ENCODE measurements at regions not wholly inside any gene's neighbourhood (a gene's known extent, or its start where the extent isn't known, plus 50 kb on each side); places are given as distances from the start of the nearest gene placed in this dataset.
"Not testable (repeated sequence)": the region's sequence is repeated elsewhere in the genome, so short reads cannot be mapped to it uniquely, and the experiment has no call there.

GRCh38 chr3:82378392-82378791, 616.9 kb upstream of the GBE1 start:
- no peak for DNase-seq (ENCODE audit: low read depth)
- H3K4me3 ChIP-seq (ENCODE audit: low read length): no peak overlapping the region
- TF ChIP-seq, protein P1, sequence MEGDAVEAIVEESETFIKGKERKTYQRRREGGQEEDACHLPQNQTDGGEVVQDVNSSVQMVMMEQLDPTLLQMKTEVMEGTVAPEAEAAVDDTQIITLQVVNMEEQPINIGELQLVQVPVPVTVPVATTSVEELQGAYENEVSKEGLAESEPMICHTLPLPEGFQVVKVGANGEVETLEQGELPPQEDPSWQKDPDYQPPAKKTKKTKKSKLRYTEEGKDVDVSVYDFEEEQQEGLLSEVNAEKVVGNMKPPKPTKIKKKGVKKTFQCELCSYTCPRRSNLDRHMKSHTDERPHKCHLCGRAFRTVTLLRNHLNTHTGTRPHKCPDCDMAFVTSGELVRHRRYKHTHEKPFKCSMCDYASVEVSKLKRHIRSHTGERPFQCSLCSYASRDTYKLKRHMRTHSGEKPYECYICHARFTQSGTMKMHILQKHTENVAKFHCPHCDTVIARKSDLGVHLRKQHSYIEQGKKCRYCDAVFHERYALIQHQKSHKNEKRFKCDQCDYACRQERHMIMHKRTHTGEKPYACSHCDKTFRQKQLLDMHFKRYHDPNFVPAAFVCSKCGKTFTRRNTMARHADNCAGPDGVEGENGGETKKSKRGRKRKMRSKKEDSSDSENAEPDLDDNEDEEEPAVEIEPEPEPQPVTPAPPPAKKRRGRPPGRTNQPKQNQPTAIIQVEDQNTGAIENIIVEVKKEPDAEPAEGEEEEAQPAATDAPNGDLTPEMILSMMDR (IDR thresholded peaks at IDR 0.05; ENCODE audit: insufficient read depth, low read depth, low read length, missing control alignments): no peak

GRCh38 chr3:82376883-82377282, 615.4 kb upstream of the GBE1 start:
- no peak for DNase-seq (ENCODE audit: low read depth)
- no peak overlapping the region for H3K4me3 ChIP-seq (ENCODE audit: low read length)
- TF ChIP-seq, protein P1 (IDR thresholded peaks at IDR 0.05; ENCODE audit: insufficient read depth, low read depth, low read length, missing control alignments): no peak

DNA sequence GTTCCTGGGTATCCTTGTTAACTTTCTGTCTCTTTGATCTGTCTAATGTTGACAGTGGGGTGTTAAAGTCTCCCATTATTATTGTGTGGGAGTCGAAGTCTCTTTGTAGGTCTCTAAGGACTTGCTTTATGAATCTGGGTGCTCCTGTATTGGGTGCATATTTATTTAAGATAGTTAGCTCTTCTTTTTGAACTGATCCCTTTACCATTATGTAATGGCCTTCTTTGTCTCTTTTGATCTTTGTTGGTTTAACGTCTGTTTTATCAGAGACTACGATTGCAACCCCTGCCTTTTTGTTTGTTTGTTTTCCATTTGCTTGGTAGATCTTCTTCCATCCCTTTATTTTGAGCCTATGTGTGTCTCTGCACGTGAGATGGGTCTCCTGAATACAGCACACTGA, 612.4 kb upstream of the GBE1 start:
- not testable (repeated sequence) for DNase-seq (ENCODE audit: low read depth); H3K4me3 ChIP-seq (ENCODE audit: low read length)

DNA sequence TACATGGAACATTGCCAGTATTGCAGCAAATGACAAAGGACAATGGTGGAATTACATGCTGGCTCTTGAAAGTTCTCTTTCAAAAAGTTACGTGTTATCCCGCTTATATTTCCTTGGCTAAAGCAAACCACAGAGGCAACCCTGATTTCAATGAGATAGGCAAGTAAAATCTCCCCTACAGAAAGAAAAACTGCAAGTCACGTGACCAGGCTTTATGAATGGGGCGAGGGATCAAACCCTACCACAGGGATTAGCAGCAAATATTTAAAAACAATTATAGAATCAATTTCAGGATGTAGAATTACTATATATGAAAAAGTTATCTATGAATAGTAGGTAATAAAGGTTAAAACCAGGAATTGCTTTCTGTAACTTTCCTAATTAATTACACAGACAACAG, 603.4 kb upstream of the GBE1 start:
- H3K4me3 ChIP-seq (ENCODE audit: low read length): no peak overlapping the region
- DNase-seq (ENCODE audit: low read depth): no peak
- TF ChIP-seq, protein P1 (IDR thresholded peaks at IDR 0.05; ENCODE audit: insufficient read depth, low read depth, low read length, missing control alignments): no peak

GRCh38 chr3:82363131-82363530, 601.7 kb upstream of the GBE1 start:
- no peak for DNase-seq (ENCODE audit: low read depth)
- TF ChIP-seq, protein P1 (IDR thresholded peaks at IDR 0.05; ENCODE audit: insufficient read depth, low read depth, low read length, missing control alignments): no peak
- H3K4me3 ChIP-seq (ENCODE audit: low read length): no peak overlapping the region

GRCh38 chr3:82355228-82355627, 593.8 kb upstream of the GBE1 start:
- no peak overlapping the region for H3K4me3 ChIP-seq (ENCODE audit: low read length)
- TF ChIP-seq, protein P1 (IDR thresholded peaks at IDR 0.05; ENCODE audit: insufficient read depth, low read depth, low read length, missing control alignments): no peak
- DNase-seq (ENCODE audit: low read depth): no peak

DNA sequence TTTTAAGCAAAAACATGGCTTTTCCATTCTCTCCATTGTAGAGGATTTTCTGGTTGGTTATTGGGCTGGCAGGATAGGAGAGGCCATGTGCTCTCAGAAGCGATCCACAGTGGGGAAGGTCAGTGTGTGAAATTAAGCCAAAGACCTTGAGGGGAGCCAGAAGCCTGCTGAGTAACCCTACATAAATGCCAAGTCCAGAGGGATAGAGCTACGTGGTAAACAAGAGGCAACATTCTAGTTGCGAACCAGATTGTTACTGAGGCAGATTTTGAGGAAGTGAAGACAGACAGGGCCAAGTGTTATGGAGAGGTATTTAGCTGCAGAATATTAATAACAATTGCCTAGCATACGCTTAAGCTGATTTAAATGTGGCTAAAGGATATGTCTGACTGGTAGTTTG, 592.8 kb upstream of the GBE1 start:
- H3K4me3 ChIP-seq (ENCODE audit: low read length): no peak overlapping the region
- no peak for DNase-seq (ENCODE audit: low read depth)
- TF ChIP-seq, protein P1 (IDR thresholded peaks at IDR 0.05; ENCODE audit: insufficient read depth, low read depth, low read length, missing control alignments): no peak

Data from epithelial cell of esophagus (primary cell).